Kidney (tissue), 13 donors: ENCODE measurements at regions not wholly inside any gene's neighbourhood (a gene's known extent, or its start where the extent isn't known, plus 50 kb on each side); places are given as distances from the start of the nearest gene placed in this dataset.

Source experiments
- DNase-seq, 5 donors: peaks; one replicate each; pipeline ENCODE4 v3.0.0-alpha.2; 2013 to 2020
- FAIRE-seq: peaks from 2 replicates; lab custom pipeline; 2012; peaks lifted over from hg19 to GRCh38; lab: Jason Lieb, UNC
- H3K27ac ChIP-seq, 2 donors: one replicate each; pipeline ENCODE4 v1.7.0; 2013; ENCODE audit warnings: low read depth in 2 of 2, low read length in 2 of 2, inconsistent platforms in 1 of 2
- H3K27me3 ChIP-seq: one replicate; pipeline ENCODE4 v1.7.1; 2013; ENCODE audit warnings: low read length, inconsistent platforms; ENCODE audit not compliant: control insufficient read depth, insufficient read depth
- H3K36me3 ChIP-seq, 3 donors: one replicate each; pipeline versions ENCODE4 v1.7.0 to v1.7.1; 2013; ENCODE audit warnings: low read length in 3 of 3, control low read depth in 1 of 3, inconsistent platforms in 1 of 3; ENCODE audit not compliant: insufficient read depth in 3 of 3, control insufficient read depth in 2 of 3
- H3K4me1 ChIP-seq, 3 donors: one replicate each; pipeline versions ENCODE4 v1.7.0 to v1.7.1; 2013; ENCODE audit warnings: low read length in 3 of 3, inconsistent platforms in 1 of 3, low read depth in 1 of 3; ENCODE audit not compliant: control insufficient read depth in 2 of 3, insufficient read depth in 2 of 3
- H3K4me3 ChIP-seq, 3 donors: one replicate each; pipeline versions ENCODE4 v1.7.0 to v1.8.1; 2013; ENCODE audit warnings: low read length in 3 of 3, control low read depth in 1 of 3, inconsistent platforms in 1 of 3
- H3K9ac ChIP-seq, 3 donors: one replicate each; pipeline versions ENCODE4 v1.7.0 to v1.7.1; 2013; ENCODE audit warnings: low read length in 3 of 3, control low read depth in 1 of 3, inconsistent platforms in 1 of 3
- H3K9me3 ChIP-seq, 3 donors: one replicate each; pipeline versions ENCODE4 v1.7.0 to v1.7.1; 2013; ENCODE audit warnings: low read length in 3 of 3, control low read depth in 1 of 3, inconsistent platforms in 1 of 3; ENCODE audit not compliant: control insufficient read depth in 2 of 3, insufficient read depth in 1 of 3
- CTCF ChIP-seq: IDR thresholded peaks from 3 replicates; pipeline ENCODE4 v1.5.1; 2012; ENCODE audit warnings: mild to moderate bottlenecking, moderate library complexity, borderline replicate concordance; ENCODE audit not compliant: insufficient read depth; ENCODE audit errors: extremely low read depth
- intact Hi-C: fragments of 100-400 bp; cut with DNase I; formaldehyde crosslinking; loops from one replicate; pipeline ENCODE4 v1.11.1; 2022
- donor health status: control.
- donor health status: control.
- donor health status: control.
- donor health status: control.
- donor health status: control.
- donor health status: DM: yes; HTN: yes; CAD: no.
- donor health status: Normal renal cell carcinoma (clear cell type).

GRCh38 chr7:85535974-85536729 lies 349.3 kb upstream of the SEMA3D start:
- no peak for TF ChIP-seq CTCF
- FAIRE-seq (no peak), DNase-seq (no peak)
- Histone ChIP-seq H3K36me3 (no peaks in the 10 kb centered on the region), H3K27me3 (no peaks in the 10 kb centered on the region), H3K9ac (no peak overlapping the region), H3K27ac (no peak overlapping the region), H3K4me1 (no peaks in the 10 kb centered on the region), H3K9me3 (no peaks in the 10 kb centered on the region), H3K4me3 (no peak overlapping the region)
- intact Hi-C loops, result no loop called here

- intact Hi-C loops, result no loop called here
- no peak for FAIRE-seq
- Histone ChIP-seq H3K36me3 (no peaks in the 10 kb centered on the region), H3K9me3 (no peaks in the 10 kb centered on the region), H3K27me3 (no peaks in the 10 kb centered on the region), H3K4me3 (no peak overlapping the region), H3K27ac (no peak overlapping the region), H3K9ac (no peak overlapping the region), H3K4me1 (no peaks in the 10 kb centered on the region)
- no peak for DNase-seq
- TF ChIP-seq CTCF, result no peak
Observed at GRCh38 chr7:85529831-85530230, 343.0 kb upstream of the SEMA3D start.

GRCh38 chr7:85529201-85529600 lies 342.3 kb upstream of the SEMA3D start:
- no peaks in the 10 kb centered on the region for H3K27me3 ChIP-seq
- intact Hi-C loops, result no loop called here
- FAIRE-seq, result no peak
- no peaks in the 10 kb centered on the region for H3K9me3 ChIP-seq
- H3K9ac ChIP-seq, result no peak overlapping the region
- DNase-seq, result no peak
- no peak for TF ChIP-seq CTCF
- no peak overlapping the region for H3K27ac ChIP-seq
- H3K4me3 ChIP-seq, result no peak overlapping the region
- no peaks in the 10 kb centered on the region for H3K36me3 ChIP-seq
- no peaks in the 10 kb centered on the region for H3K4me1 ChIP-seq
